ENCODE measurements at regions not wholly inside any gene's neighbourhood (a gene's known extent, or its start where the extent isn't known, plus 50 kb on each side); places are given as distances from the start of the nearest gene placed in this dataset.

GRCh38 chr1:59185163-59185860, 111.6 kb upstream of the FGGY start:
- Histone ChIP-seq H3K36me3 (no peaks in the 10 kb centered on the region), H3K4me3 (no peak overlapping the region), H3K4me1 (peaks cover 0 to 3% (median 0%) of the 10 kb centered on the region in 3 donors), H3K27me3 (no peaks in the 10 kb centered on the region), H3K27ac (no peak overlapping the region), H3K9me3 (no peaks in the 10 kb centered on the region)
- WGBS, 2 donors: 83 to 89% methylated on average over 4 of the region's 4 CpGs
- DNase-seq: no peak
- no peak for TF ChIP-seq POLR2A (IDR thresholded peaks at IDR 0.05)
- TF ChIP-seq, protein P1, sequence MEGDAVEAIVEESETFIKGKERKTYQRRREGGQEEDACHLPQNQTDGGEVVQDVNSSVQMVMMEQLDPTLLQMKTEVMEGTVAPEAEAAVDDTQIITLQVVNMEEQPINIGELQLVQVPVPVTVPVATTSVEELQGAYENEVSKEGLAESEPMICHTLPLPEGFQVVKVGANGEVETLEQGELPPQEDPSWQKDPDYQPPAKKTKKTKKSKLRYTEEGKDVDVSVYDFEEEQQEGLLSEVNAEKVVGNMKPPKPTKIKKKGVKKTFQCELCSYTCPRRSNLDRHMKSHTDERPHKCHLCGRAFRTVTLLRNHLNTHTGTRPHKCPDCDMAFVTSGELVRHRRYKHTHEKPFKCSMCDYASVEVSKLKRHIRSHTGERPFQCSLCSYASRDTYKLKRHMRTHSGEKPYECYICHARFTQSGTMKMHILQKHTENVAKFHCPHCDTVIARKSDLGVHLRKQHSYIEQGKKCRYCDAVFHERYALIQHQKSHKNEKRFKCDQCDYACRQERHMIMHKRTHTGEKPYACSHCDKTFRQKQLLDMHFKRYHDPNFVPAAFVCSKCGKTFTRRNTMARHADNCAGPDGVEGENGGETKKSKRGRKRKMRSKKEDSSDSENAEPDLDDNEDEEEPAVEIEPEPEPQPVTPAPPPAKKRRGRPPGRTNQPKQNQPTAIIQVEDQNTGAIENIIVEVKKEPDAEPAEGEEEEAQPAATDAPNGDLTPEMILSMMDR (IDR thresholded peaks at IDR 0.05): no peak
- intact Hi-C loops (cut with DNase I): no loop called here

GRCh38 chr1:59186656-59187055, 110.2 kb upstream of the FGGY start:
- Histone ChIP-seq H3K9me3 (no peaks in the 10 kb centered on the region), H3K4me3 (no peak overlapping the region), H3K27me3 (no peaks in the 10 kb centered on the region), H3K36me3 (no peaks in the 10 kb centered on the region), H3K4me1 (no peaks in the 10 kb centered on the region), H3K27ac (peak overlapping the region in 1 of 4 donors; percentile 6)
- DNase-seq: no peak
- 52 to 71% methylated on average over 2 to 3 of the region's 3 CpGs for WGBS, 2 donors
- intact Hi-C loops (cut with DNase I): no loop called here
- TF ChIP-seq POLR2A (IDR thresholded peaks at IDR 0.05): no peak
- TF ChIP-seq, protein P1 (IDR thresholded peaks at IDR 0.05): no peak

- no peak for TF ChIP-seq POLR2A (IDR thresholded peaks at IDR 0.05)
- TF ChIP-seq, protein P1 (IDR thresholded peaks at IDR 0.05): no peak
- H3K27me3 ChIP-seq: no peaks in the 10 kb centered on the region
- WGBS, 2 donors: 82 to 94% methylated on average over 1 to 2 of the region's 2 CpGs
- no peak for DNase-seq
- H3K9me3 ChIP-seq: peaks cover 0 to 2% (median 0%) of the 10 kb centered on the region in 3 donors
- no peaks in the 10 kb centered on the region for H3K36me3 ChIP-seq
- H3K4me3 ChIP-seq: no peak overlapping the region
- H3K27ac ChIP-seq: peak overlapping the region in 1 of 4 donors; percentile 13
- H3K4me1 ChIP-seq: no peaks in the 10 kb centered on the region
- intact Hi-C loops (cut with DNase I): no loop called here
These were observed 108.3 kb upstream of the FGGY start for GRCh38 chr1:59188413-59189213.

GRCh38 chr1:59193443-59194093, 103.3 kb upstream of the FGGY start:
- WGBS, 2 donors: 69 to 70% methylated on average over 4 of the region's 4 CpGs
- H3K27ac ChIP-seq: no peak overlapping the region
- H3K4me3 ChIP-seq: no peak overlapping the region
- no peaks in the 10 kb centered on the region for H3K36me3 ChIP-seq
- H3K9me3 ChIP-seq: peaks cover 0 to 6% (median 0%) of the 10 kb centered on the region in 3 donors
- no peak for DNase-seq
- H3K4me1 ChIP-seq: no peaks in the 10 kb centered on the region
- no peaks in the 10 kb centered on the region for H3K27me3 ChIP-seq
- intact Hi-C loops (cut with DNase I): no loop called here
- no peak for TF ChIP-seq POLR2A (IDR thresholded peaks at IDR 0.05)
- TF ChIP-seq, protein P1 (IDR thresholded peaks at IDR 0.05): no peak

DNA sequence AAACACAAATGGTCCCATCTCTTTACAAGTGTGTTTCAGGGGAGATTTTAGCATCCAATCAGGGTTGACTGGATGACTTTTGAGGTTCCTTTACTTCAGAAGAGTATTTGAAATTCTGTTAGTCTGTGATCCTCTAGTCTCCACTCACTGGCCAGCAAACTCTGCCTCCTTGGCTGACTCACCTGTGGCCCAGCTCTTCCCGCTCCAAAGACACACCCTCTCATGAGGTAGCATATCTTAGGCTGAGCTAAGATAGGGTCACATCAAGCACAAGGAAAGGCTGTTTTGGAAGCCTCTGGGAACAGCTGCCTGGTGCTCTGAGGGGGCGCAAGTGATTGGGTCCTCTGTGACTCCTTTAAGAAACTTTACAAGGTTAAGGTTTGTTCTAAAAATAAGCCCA, 102.3 kb upstream of the FGGY start:
- Histone ChIP-seq H3K9me3 (peaks cover 0 to 6% (median 0%) of the 10 kb centered on the region in 3 donors), H3K27ac (no peak overlapping the region), H3K36me3 (no peaks in the 10 kb centered on the region), H3K4me3 (no peak overlapping the region), H3K4me1 (no peaks in the 10 kb centered on the region), H3K27me3 (no peaks in the 10 kb centered on the region)
- no peak for DNase-seq
- TF ChIP-seq, protein P1 (IDR thresholded peaks at IDR 0.05): no peak
- no peak for TF ChIP-seq POLR2A (IDR thresholded peaks at IDR 0.05)
- intact Hi-C loops (cut with DNase I): no loop called here
- 86% methylated on average over 1 of the region's 2 CpGs; no CpG with 5 or more reads in 1 of the 2 donors for WGBS, 2 donors
